NB4 (cell line): ENCODE measurements at regions not wholly inside any gene's neighbourhood (a gene's known extent, or its start where the extent isn't known, plus 50 kb on each side); places are given as distances from the start of the nearest gene placed in this dataset.

Source experiments
- DNase-seq: peaks from one replicate; pipeline ENCODE4 v3.0.0; 2010; ENCODE audit warnings: low read depth
- H3K4me3 ChIP-seq: one replicate; pipeline ENCODE4 v1.5.1; 2011; ENCODE audit warnings: mild to moderate bottlenecking, low read depth, low read length, moderate library complexity
- CTCF ChIP-seq: IDR thresholded peaks from one replicate; pipeline ENCODE4 v1.5.1; 2012; ENCODE audit warnings: low read depth, low read length
- MYC ChIP-seq: IDR thresholded peaks from 2 replicates; pipeline ENCODE4 v1.6.1; 2011; ENCODE audit warnings: low read depth, low read length
- POLR2A ChIP-seq: IDR thresholded peaks from 2 replicates; pipeline ENCODE4 v1.6.1; 2011; ENCODE audit warnings: mild to moderate bottlenecking; ENCODE audit not compliant: insufficient read length; ENCODE audit errors: extremely low read depth
- TF ChIP-seq, protein P1 (sequence below): IDR thresholded peaks from 2 replicates; pipeline ENCODE4 v1.6.1; 2011; ENCODE audit warnings: low read depth, low read length

GRCh38 chr11:116506263-116506825, 266.4 kb downstream of the BUD13 start:
- H3K4me3 ChIP-seq = no peak overlapping the region
- DNase-seq = no peak
- TF ChIP-seq MYC (no peak), POLR2A (no peak), CTCF (no peak)
- TF ChIP-seq, protein P1, sequence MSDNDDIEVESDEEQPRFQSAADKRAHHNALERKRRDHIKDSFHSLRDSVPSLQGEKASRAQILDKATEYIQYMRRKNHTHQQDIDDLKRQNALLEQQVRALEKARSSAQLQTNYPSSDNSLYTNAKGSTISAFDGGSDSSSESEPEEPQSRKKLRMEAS = no peak

DNA sequence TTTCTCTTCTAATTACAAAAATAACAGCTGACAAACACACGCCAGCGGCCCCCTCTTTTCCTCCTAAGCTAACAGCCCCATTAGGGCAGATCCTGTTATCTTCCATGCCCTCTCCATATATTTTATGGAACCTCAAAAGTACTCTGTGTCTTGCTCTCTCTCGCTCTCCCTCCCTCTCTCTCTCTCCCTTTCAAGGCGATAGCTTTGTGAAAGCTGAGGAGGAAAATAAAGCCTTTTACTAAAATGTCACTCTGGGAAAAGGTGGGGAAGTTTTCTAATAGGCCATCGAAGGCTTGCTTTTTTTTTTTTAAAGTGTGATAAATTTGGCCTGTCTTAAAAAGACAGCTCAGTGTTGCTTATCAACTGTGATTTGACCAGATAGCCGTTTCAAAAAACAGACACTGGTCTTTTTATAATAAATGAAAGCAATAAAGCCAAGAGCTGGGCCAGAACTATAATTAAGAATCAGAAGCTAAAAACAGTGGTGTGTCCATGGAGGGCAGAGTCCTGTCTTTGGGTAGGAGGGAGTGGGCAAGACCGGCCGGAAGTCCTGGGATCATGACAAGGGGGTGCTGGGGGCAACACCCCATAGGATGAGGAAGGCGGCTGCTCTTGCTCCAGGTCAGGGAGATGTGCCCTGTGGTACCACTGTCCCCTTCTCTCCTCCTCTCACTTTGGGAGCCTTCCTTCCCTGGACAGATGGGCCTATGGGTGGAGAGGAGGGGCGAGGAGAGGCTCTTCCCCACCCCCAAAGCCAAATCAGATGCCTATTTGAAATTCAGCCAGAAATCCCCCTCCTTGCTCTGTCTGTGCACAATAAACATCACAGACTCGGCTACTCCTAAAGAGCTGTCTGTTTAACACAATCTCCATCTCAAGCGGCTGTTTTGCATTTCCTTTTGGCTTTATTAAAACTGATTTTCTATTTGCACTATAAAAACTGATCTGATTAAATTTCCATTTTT, 267.2 kb downstream of the BUD13 start:
- TF ChIP-seq, protein P1 = no peak
- TF ChIP-seq CTCF (no peak), POLR2A (no peak), MYC (no peak)
- H3K4me3 ChIP-seq = no peak overlapping the region
- DNase-seq = no peak

GRCh38 chr11:116504541-116505297, 268.1 kb downstream of the BUD13 start:
- no peak overlapping the region for H3K4me3 ChIP-seq
- TF ChIP-seq MYC = no peak
- TF ChIP-seq, protein P1 = no peak
- no peak for TF ChIP-seq CTCF
- no peak for TF ChIP-seq POLR2A
- no peak for DNase-seq

DNA sequence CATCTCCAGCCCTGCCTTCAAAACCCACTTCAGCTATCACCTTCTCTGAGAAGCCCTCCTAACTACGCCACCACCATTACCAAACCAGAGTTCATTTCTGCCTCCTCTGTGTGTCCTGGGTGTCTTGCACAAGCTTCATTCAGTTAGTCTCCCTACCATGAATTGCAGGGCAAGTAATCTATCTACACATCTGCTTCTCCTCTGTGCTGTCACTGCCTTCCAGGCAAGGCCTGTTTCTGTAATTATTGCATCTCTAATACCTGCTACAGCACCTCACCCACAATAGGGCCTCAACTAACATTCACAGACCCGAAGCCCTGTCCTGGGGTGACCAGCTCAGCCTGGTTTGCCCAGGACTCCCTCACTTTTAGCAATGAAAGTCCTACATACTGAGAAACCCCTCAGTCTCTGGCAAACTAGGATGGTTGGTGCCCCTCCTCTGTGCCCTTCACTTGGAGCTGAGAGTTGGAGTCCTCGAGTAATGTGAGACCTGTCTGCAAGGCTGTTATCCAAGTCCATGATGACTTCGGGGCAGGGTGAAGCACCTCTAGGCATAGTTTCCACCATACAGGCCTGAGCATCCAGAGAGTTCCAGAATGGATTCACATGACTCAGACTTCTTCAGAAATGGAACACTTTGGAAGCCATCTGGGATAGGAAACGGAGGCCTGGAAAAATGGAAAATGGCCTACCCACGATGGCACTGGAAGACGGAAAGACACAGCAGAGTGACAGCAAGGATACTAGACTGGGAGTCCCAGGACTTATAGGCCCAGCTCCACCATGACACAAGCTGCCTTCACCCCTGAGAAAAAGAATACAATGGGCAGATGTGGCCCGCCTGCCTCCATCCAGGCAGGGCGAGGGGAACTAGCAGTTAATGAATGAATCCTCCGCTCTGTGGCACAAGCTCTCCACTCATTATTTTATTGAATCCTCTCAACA, 269.3 kb downstream of the BUD13 start:
- TF ChIP-seq, protein P1 = no peak
- no peak for TF ChIP-seq MYC
- TF ChIP-seq CTCF = no peak
- no peak for TF ChIP-seq POLR2A
- DNase-seq = no peak
- H3K4me3 ChIP-seq = no peak overlapping the region

- no peak for DNase-seq
- TF ChIP-seq, protein P1 = no peak
- TF ChIP-seq CTCF = no peak
- TF ChIP-seq MYC = no peak
- no peak for TF ChIP-seq POLR2A
- no peak overlapping the region for H3K4me3 ChIP-seq
Measured at GRCh38 chr11:116502641-116503061, 270.1 kb downstream of the BUD13 start.
